K562 (cell line): ENCODE measurements at regions not wholly inside any gene's neighbourhood (a gene's known extent, or its start where the extent isn't known, plus 50 kb on each side); places are given as distances from the start of the nearest gene placed in this dataset.

Experiments used
- ATAC-seq: fragments of 200-7000 bp; cut with Tn5 transposase; 3 replicates; pipeline ENCODE4 v1.9.1; 2020; ENCODE audit warnings: moderate library complexity
- BruUV-seq: library from RNA; stranded (reverse); fragments of 400-500 nt; replicated peaks from 2 replicates; lab custom pipeline; 2021; lab: Mats Ljungman, UMichigan
- CTCF ChIA-PET: fragments of 300-600 bp; formaldehyde crosslinking; extraction: SDS; loops from one replicate; lab custom pipeline; 2021; ENCODE audit warnings: low intra/inter-chr PET ratio; lab: Yijun Ruan, JAX
- POLR2A ChIA-PET: fragments of 300-600, 350-650 bp; sonication (Branson Sonifier 250); formaldehyde crosslinking; extraction: SDS; loops from one replicate; lab custom pipeline; 2021; ENCODE audit warnings: antibody characterized with exemption, inconsistent platforms; lab: Yijun Ruan, JAX
- DNase-seq, 4 experiments: peaks; one replicate each; pipeline versions ENCODE4 v3.0.0 to v3.0.0-alpha.2; 2011 to 2018; ENCODE audit warnings: low spot score in 3 of 4, mixed read lengths in 3 of 4; ENCODE audit errors: extremely low read depth in 1 of 4
- FAIRE-seq: peaks from 2 replicates; lab custom pipeline; 2011; peaks lifted over from hg19 to GRCh38; lab: Jason Lieb, UNC
- H2AFZ ChIP-seq: 2 replicates; pipeline ENCODE4 v1.6.0; 2011; ENCODE audit warnings: low read depth, low read length, control low read depth, inconsistent platforms
- H3K27ac ChIP-seq: fragments of 200-600 bp; 3 replicates; pipeline ENCODE4 v1.8.0; 2011; ENCODE audit warnings: low read depth, mild to moderate bottlenecking, control low read depth, inconsistent platforms, low read length, moderate library complexity, mixed read lengths; ENCODE audit errors: extremely low read depth
- H3K27me3 ChIP-seq, 2 experiments: fragments of 300-600 bp in 1 of 2; 2 replicates in 1 of 2; 3 replicates in 1 of 2; pipeline versions ENCODE4 v1.6.0 to v1.8.0; 2011; ENCODE audit warnings: inconsistent platforms in 2 of 2, low read length in 2 of 2, mild to moderate bottlenecking in 1 of 2, mixed read lengths in 1 of 2, moderate library complexity in 1 of 2; ENCODE audit not compliant: control insufficient read depth in 2 of 2, insufficient read depth in 2 of 2
- H3K36me3 ChIP-seq: fragments of 300-600 bp; 3 replicates; pipeline ENCODE4 v1.8.0; 2011; ENCODE audit warnings: mild to moderate bottlenecking, low read length, inconsistent platforms; ENCODE audit not compliant: control insufficient read depth, insufficient read depth
- H3K4me1 ChIP-seq, 2 experiments: fragments of 200-600 bp in 1 of 2; replicated peaks in 1 of 2; 2 replicates in 1 of 2; 3 replicates in 1 of 2; pipeline versions ENCODE4 v1.5.1 to v1.8.0; 2011; ENCODE audit warnings: inconsistent platforms in 2 of 2, low read length in 2 of 2, mild to moderate bottlenecking in 1 of 2, mixed read lengths in 1 of 2, moderate library complexity in 1 of 2; ENCODE audit not compliant: control insufficient read depth in 2 of 2, insufficient read depth in 2 of 2
- H3K4me2 ChIP-seq: 2 replicates; pipeline ENCODE4 v1.6.1; 2011; ENCODE audit warnings: low read length, control low read depth, inconsistent platforms, mixed read lengths; ENCODE audit not compliant: insufficient read depth
- H3K4me3 ChIP-seq: fragments of 200-600 bp; sonication (generic), shearing (Covaris generic); 2 replicates; pipeline ENCODE4 v1.5.1; 2016; ENCODE audit warnings: control low read depth, inconsistent platforms
- H3K79me2 ChIP-seq: fragments of 200-600 bp; 3 replicates; pipeline ENCODE4 v1.8.0; 2011; ENCODE audit warnings: low read length, inconsistent platforms; ENCODE audit not compliant: control insufficient read depth, insufficient read depth
- H3K9ac ChIP-seq, 2 experiments: 2 replicates each; pipeline versions ENCODE4 v1.6.0 to v1.6.1; 2011; ENCODE audit warnings: low read depth in 2 of 2, low read length in 2 of 2, control low read depth in 1 of 2, inconsistent platforms in 1 of 2, mild to moderate bottlenecking in 1 of 2, mixed read lengths in 1 of 2; ENCODE audit not compliant: insufficient read depth in 1 of 2
- H3K9me1 ChIP-seq: one replicate; pipeline ENCODE4 v1.6.0; 2011; ENCODE audit warnings: inconsistent platforms, mild to moderate bottlenecking, low read length, moderate library complexity; ENCODE audit not compliant: control insufficient read depth, insufficient read depth
- H3K9me3 ChIP-seq: replicated peaks from 2 replicates; pipeline ENCODE4 v1.5.1; 2011; ENCODE audit warnings: low read depth, low read length, inconsistent platforms; ENCODE audit not compliant: control insufficient read depth, insufficient read depth
- H4K20me1 ChIP-seq: replicated peaks from 2 replicates; pipeline ENCODE4 v1.6.1; 2011; ENCODE audit warnings: low read length, inconsistent platforms, mixed read lengths; ENCODE audit not compliant: control insufficient read depth, insufficient read depth
- CHCHD3 ChIP-seq: fragments of 250-450 bp; sonication (Bioruptor Pico); IDR thresholded peaks from 2 replicates; pipeline ENCODE4 v2.1.2; 2022; ENCODE audit warnings: mild to moderate bottlenecking
- CHD4 ChIP-seq: fragments of 200-600 bp; sonication (generic); IDR thresholded peaks from 3 replicates; pipeline ENCODE4 v1.6.1; 2012; ENCODE audit warnings: low read depth, mild to moderate bottlenecking, mixed read lengths, low read length, inconsistent platforms; ENCODE audit not compliant: insufficient read depth, insufficient replicate concordance, poor library complexity, severe bottlenecking
- CREB3 ChIP-seq: fragments of 450-650 bp; conservative IDR thresholded peaks from 2 replicates; pipeline ENCODE4 v1.6.1; 2016; ENCODE audit warnings: missing genetic modification characterization, low read depth, mild to moderate bottlenecking, missing compliant biosample characterization, moderate library complexity
- ELF4 ChIP-seq: fragments of 450-650 bp; formaldehyde crosslinking; IDR thresholded peaks from 2 replicates; pipeline ENCODE4 v1.4.0; 2022; ENCODE audit warnings: missing genetic modification characterization
- EP400 ChIP-seq: fragments of 450-650 bp; IDR thresholded peaks from 2 replicates; pipeline ENCODE4 v1.6.1; 2017; ENCODE audit warnings: antibody characterized with exemption, mild to moderate bottlenecking, moderate library complexity
- FOXK1 ChIP-seq: sonication (generic); formaldehyde crosslinking; IDR thresholded peaks from 2 replicates; pipeline ENCODE4 v1.8.0; 2022; ENCODE audit warnings: missing genetic modification reagents, mild to moderate bottlenecking, borderline replicate concordance
- HDAC1 ChIP-seq, 2 experiments: fragments of 450-650 bp; IDR thresholded peaks; 2 replicates each; pipeline ENCODE4 v1.6.1; 2016 to 2017; ENCODE audit warnings: inconsistent platforms in 1 of 2, mild to moderate bottlenecking in 1 of 2, moderate library complexity in 1 of 2
- HDAC3 ChIP-seq: fragments of 450-650 bp; IDR thresholded peaks from 2 replicates; pipeline ENCODE4 v1.6.1; 2018; ENCODE audit warnings: borderline replicate concordance, mild to moderate bottlenecking, moderate library complexity; ENCODE audit not compliant: partially characterized antibody
- HDGF ChIP-seq: fragments of 450-650 bp; IDR thresholded peaks from 2 replicates; pipeline ENCODE4 v1.6.1; 2016
- HNRNPK ChIP-seq: fragments of 200-400 bp; formaldehyde crosslinking; IDR thresholded peaks from one replicate; pipeline ENCODE4 v1.6.1; 2018; ENCODE audit warnings: mild to moderate bottlenecking, low read depth, low read length; ENCODE audit not compliant: poor library complexity, severe bottlenecking
- MBD1 ChIP-seq: fragments of 250-450 bp; sonication (Bioruptor Pico); IDR thresholded peaks from 2 replicates; pipeline ENCODE4 v1.8.0; 2022; ENCODE audit warnings: inconsistent platforms
- MIER1 ChIP-seq: fragments of 450-650 bp; IDR thresholded peaks from 2 replicates; pipeline ENCODE4 v1.6.1; 2016; ENCODE audit warnings: antibody characterized with exemption, mild to moderate bottlenecking, low read depth
- TCF3 ChIP-seq: sonication (generic); formaldehyde crosslinking; IDR thresholded peaks from 2 replicates; pipeline ENCODE4 v1.4.0; 2020; ENCODE audit warnings: mild to moderate bottlenecking, missing genetic modification reagents
- TCF7L2 ChIP-seq: fragments of 150-350 bp; IDR thresholded peaks from 2 replicates; pipeline ENCODE4 v1.6.1; 2016; ENCODE audit warnings: low read depth, mild to moderate bottlenecking, low read length, moderate library complexity
- TEAD1 ChIP-seq, 2 experiments: fragments of 450-650 bp in 1 of 2; sonication (generic) in 1 of 2; formaldehyde crosslinking; IDR thresholded peaks; 2 replicates each; pipeline versions ENCODE4 v1.4.0 to v1.8.0; 2020 to 2022; ENCODE audit warnings: mild to moderate bottlenecking in 2 of 2, missing genetic modification reagents in 1 of 2
- U2AF2 ChIP-seq: fragments of 200-400 bp; formaldehyde crosslinking; optimal IDR thresholded peaks from 2 replicates; pipeline ENCODE3; 2017; ENCODE audit warnings: low read depth, mild to moderate bottlenecking, low read length
- YBX1 ChIP-seq: fragments of 450-650 bp; IDR thresholded peaks from 2 replicates; pipeline ENCODE4 v1.7.1; 2016; ENCODE audit warnings: mild to moderate bottlenecking
- ZBTB2 ChIP-seq: fragments of 450-650 bp; IDR thresholded peaks from 2 replicates; pipeline ENCODE4 v1.6.1; 2016; ENCODE audit warnings: antibody characterized with exemption
- ZEB2 ChIP-seq: fragments of 450-650 bp; IDR thresholded peaks from 2 replicates; pipeline ENCODE4 v1.6.1; 2016
- WGBS: fragments of 100-300 bp; shearing (Covaris generic); methylation state at CpG from one replicate; pipeline ENCODE4 v1.1.6; 2016; ENCODE audit warnings: low coverage, mixed read lengths; ENCODE audit not compliant: insufficient coverage; ENCODE audit errors: missing lambda C conversion rate; 5-methylcytosine and 5-hydroxymethylcytosine counted together
- in situ Hi-C: fragments of 300-500 bp; cut with MboI; formaldehyde crosslinking; loops from 4 replicates; pipeline ENCODE4 v1.15.0; 2018; ENCODE audit warnings: inconsistent platforms, mixed read lengths
- intact Hi-C: fragments of 100-400 bp; cut with micrococcal nuclease; formaldehyde crosslinking; loops from 2 replicates; pipeline ENCODE4 v1.14.2; 2022

- TF ChIP-seq TCF3 (CRISPR knock-in tag) = no peak
These were observed 93.2 kb upstream of the C1QTNF9B start (continued) for GRCh38 chr13:23990455-23990854.

GRCh38 chr13:23991119-23991518 is 93.8 kb upstream of the C1QTNF9B start:
- no peaks in the 10 kb centered on the region for H3K36me3 ChIP-seq
- H3K27ac ChIP-seq = no peak overlapping the region
- ATAC-seq (no peak), FAIRE-seq (no peak), DNase-seq (no peak)
- H3K27me3 ChIP-seq = no peaks in the 10 kb centered on the region
- ChIA-PET POLR2A (no interaction called here), CTCF (no interaction called here)
- H3K9ac ChIP-seq = no peak overlapping the region
- no peaks in the 10 kb centered on the region for H3K4me1 ChIP-seq
- no peak overlapping the region for H2AFZ ChIP-seq
- TF ChIP-seq MBD1 (CRISPR knock-in tag) = no peak
- no peak for TF ChIP-seq ZBTB2
- TF ChIP-seq ZEB2 = no peak
- TF ChIP-seq TCF3 (CRISPR knock-in tag) = no peak
- no peak for TF ChIP-seq U2AF2
- no peak for TF ChIP-seq CREB3 (tag)
- TF ChIP-seq EP400 = no peak
- TF ChIP-seq TCF7L2 = no peak
- no peak for TF ChIP-seq CHCHD3 (CRISPR knock-in tag)
- no peak for TF ChIP-seq YBX1
- TF ChIP-seq HDGF = no peak
- no peak for TF ChIP-seq HNRNPK
- TF ChIP-seq HDAC1 (IDR thresholded peaks at IDR 0.05) = no peak
- no peak for TF ChIP-seq FOXK1 (CRISPR knock-in tag)
- TF ChIP-seq TEAD1 (CRISPR knock-in tag; IDR thresholded peaks at IDR 0.05) = no peak
- TF ChIP-seq MIER1 = no peak
- no peak for TF ChIP-seq HDAC3
- no peak for TF ChIP-seq ELF4 (CRISPR knock-in tag)
- TF ChIP-seq CHD4 = no peak
- H4K20me1 ChIP-seq = no peaks in the 10 kb centered on the region
- H3K4me2 ChIP-seq = no peak overlapping the region
- H3K9me1 ChIP-seq = no peaks in the 10 kb centered on the region
- in situ Hi-C loops = no loop called here
- no peak overlapping the region for H3K4me3 ChIP-seq
- no peaks in the 10 kb centered on the region for H3K79me2 ChIP-seq
- H3K9me3 ChIP-seq = no peaks in the 10 kb centered on the region
- BruUV-seq = no TSS peak
- 3% methylated on average over 3 of the region's 3 CpGs for WGBS
- intact Hi-C loops = no loop called here
